ENCODE measurements at regions not wholly inside any gene's neighbourhood (a gene's known extent, or its start where the extent isn't known, plus 50 kb on each side); places are given as distances from the start of the nearest gene placed in this dataset.
"Not testable (repeated sequence)": the region's sequence is repeated elsewhere in the genome, so short reads cannot be mapped to it uniquely, and the experiment has no call there.

DNA sequence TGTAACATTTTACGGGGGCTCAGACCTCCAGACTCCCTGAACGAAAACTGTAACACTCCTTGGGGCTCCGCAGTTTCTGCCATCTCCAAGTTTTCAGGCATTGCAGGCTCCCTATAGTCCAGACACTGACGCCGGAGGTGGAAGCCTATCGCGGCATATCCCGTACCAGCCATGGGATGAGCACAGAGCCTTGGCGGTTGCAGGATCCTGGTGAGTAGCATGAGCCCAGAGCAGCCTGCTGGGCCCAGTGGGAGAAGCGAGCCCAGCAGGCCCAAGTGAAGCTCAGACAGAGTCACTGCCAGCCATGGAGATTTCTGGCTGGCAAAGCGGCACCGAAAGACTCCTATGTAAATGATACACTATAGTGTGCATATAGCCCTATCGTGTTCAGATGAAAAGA lies 446.8 kb downstream of the COL11A1 start:
- DNase-seq = no peak

DNA sequence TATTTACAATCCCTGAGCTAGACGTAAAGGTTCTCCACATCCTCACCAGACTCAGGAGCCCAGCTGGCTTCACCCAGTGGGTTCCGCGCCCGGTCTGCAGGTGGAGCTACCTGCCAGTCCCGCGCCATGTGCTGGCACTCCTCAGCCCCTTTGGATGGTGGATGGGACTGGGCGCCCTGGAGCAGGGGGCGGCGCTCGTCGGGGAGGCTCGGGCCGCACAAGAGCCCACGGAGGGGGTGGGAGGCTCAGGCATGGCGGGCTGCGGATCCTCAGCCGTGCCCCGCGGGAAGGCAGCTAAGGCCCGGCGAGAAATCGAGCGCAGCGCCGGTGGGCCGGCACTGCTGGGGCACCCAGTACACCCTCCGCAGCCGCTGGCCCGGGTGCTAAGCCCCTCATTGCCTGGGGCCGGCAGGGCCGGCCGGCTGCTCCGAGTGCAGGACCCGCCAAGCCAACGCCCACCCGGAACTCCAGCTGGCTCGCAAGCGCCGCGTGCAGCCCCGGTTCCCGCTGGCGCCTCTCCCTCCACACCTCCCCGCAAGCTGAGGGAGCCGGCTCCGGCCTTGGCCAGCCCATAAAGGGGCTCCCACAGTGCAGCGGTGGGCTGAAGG lies 448.3 kb downstream of the COL11A1 start:
- not testable (repeated sequence) for DNase-seq

DNA sequence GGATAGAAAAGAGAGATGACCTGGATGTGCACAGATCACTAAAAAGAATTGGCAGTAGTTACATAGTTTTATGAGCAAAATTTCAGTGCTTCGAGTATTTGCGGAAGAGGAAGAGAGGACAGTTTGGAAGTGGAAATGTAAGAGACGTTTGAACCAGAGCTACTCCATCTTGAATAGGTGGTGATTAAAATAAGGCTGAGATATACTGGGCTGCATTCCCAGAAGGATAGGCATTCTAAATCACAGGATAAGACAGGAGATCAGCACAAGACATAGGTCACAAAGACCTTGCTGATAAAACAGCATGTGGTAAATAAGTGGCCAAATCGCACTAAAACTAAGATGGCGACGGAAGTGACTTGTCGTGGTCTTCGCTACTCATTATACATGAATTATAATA lies 453.3 kb downstream of the COL11A1 start:
- DNase-seq = no peak

DNA sequence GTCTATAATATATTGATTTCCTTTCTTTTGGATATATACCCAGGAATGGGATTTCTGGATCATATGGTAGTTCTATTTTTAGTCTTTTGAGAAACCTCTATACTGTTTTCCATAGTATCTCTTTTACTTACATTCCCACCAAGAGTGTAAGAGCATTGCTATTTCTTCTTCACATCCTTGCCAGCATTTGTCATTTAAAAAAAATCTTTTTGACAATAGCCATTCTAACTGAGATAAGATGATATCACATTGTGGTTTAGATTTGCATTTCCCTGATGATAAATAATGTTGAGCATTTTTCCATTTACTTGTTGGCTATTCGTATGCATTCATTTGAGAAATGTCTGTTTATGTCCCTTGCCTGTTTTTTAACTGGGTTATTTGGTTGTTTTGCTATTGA lies 467.4 kb downstream of the COL11A1 start:
- DNase-seq = peak in 1 of 3 donors; percentile 7

DNA sequence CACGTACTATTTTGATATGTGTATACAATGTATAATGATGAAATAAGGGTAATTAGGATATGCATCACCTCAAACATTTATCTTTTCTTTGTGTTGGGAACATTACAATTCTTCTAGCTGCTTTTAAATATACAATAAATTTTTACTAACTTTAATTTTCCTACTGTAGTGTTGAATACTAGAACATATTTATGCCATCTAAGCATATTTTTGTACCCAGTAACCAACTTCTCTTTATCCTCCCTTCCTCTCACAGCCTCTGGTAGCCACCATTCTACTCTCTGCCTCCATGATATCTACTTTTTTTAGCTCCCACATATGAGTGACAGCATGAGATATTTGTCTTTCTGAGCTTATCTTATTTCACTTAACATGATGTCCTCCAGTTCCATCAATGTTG lies 468.0 kb downstream of the COL11A1 start:
- no peak for DNase-seq

DNA sequence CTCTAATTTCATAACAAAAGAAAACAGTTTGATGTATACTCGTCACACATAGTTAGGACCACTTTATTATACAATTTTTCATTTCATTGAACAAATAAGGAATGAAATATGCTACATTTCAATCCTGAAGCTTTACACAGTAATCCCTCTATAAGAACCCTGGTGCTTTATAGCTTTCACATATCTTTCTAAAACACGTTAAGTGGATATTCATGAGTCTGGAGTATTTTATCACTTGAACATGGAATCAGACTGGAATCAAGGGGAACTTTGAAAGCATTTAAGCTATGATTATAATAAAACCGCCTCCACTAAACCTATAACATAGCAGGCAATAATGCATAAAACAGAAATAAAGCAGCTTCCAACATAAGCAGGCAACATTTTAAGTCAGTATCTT lies 476.6 kb downstream of the COL11A1 start:
- DNase-seq = no peak

DNA sequence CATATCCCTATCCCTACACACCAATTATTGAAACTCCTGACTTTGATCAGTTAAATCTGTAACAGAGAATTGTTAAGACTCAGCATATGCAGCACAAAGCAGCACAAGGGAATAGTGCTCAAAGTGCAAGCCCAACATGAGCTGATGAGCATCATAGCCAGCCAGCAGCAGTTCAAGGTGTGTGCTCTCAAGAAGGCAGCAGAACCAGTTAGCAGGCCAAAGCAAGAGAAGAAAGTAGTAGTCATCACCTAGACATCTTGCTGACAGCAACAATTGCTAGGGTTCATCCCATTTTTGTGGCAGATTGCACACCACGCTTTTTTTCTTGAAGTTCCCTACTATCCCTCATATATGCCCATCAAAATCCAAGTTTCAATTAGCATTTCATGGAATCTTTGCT lies 478.3 kb downstream of the COL11A1 start:
- no peak for DNase-seq

DNA sequence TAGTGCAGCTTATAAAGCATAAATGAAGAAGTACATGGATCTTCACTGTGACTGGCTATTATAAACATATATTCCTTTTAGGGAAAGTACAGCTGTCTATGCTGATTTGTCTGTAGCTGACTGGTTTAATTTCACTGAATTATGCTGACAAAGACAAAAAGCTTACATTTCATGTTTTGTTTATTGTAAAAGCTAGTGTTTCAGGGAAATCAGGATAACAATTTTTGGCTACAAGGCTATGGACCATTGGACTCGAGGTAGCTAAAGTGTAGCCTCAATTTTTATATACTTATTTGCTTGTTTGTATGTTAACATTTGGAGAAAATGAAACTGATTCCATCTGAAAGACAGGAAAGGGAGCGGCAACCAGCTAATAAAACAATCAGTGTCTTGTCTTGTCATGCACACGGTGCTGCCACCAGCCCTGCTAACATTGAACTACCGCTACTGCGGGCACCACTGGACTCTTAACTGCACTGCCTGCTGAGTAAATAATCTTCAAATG lies 480.2 kb downstream of the COL11A1 start:
- no peak for DNase-seq

DNA sequence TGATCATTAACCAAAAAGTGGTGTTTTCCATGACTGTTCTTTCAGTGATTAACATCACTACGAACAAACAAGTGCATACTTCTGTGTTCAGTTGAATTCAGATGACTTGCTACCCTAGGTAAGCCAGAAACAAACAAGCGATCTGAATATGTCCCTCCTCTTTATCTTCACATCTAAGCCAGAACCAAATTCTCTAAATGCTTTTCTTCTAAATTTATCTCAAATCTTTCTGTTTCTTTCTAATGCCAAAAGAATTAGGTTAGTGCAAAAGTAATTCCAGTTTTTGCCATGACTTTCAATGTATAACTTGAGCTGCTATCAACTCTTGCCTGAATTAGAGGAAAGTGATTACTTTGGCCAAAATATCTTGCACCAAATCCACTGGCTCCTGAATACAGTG lies 481.2 kb downstream of the COL11A1 start:
- no peak for DNase-seq

DNA sequence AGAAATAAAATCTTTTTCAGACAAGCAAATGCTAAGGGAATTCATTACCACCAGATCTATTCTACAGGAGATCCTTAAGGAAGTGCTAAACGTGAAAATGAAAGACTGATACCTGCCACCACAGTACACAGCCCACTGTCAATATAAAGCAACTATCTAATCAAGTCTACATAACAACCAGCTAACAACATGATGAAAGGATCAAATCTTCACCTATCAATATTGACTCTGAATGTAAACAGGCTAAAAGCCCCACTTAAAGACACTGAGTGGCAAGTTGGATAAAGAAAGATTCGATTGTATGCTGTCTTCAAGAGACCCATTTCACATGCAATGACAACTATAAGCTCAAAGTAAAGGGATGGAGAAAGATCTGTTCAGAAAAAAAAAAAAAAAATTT lies 492.4 kb downstream of the COL11A1 start:
- no peak for DNase-seq

DNA sequence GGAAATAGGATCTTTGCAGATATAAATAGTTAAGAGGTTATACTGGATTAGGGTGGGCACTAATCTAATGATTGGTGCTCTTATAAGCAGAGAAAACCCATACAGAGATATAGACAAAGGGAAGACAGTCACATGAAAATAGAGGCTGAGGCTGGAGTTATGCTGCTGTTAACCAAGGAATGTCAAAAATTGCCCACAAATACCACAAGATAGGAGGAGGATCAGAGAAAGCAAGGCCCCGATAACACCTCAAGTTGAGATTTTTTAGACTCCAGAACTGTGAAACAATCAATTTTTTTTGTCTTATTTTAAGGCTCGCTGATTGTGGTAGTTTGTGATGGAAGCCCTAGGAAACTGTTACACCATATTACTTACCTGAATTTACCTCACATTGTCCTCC lies 513.2 kb downstream of the COL11A1 start:
- no peak for DNase-seq

DNA sequence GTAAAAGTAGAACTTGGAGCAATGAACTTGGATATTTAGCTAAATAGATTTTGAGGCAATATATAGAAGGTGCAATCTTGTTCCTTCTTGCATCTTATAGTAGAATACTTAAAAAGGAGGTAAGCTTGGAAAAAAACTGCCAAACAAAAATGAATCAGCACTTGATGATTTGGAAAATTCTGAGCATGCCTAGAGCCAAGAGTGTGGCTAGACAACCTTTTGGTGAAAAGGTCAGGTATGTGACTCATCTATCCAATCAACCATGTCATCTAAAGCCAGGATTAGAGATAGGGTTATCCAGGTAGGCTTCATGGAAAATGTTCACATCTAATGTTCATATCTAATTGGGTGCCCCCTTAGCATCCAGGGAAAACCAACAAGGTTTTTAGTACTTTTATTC lies 515.0 kb downstream of the COL11A1 start:
- no peak for DNase-seq

DNA sequence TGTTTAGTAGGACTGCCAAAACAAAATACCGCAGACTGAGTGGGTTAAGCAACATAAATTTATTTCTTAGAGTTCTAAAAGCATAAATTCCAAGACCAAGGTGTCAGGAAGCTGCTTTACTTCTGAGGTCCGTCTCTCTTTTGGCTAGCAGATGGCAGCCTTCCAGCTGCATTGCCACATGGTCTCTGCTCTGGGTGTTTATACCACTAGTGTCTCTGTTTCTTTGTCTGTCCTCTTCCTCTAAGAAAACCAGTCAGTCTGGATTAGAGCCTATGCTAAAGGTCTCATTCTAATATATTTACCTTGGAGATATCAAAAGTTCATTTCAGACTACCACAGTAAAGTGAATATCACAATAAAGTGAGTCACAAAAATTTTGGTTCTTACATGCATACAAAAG lies 519.8 kb downstream of the COL11A1 start:
- no peak for DNase-seq

DNA sequence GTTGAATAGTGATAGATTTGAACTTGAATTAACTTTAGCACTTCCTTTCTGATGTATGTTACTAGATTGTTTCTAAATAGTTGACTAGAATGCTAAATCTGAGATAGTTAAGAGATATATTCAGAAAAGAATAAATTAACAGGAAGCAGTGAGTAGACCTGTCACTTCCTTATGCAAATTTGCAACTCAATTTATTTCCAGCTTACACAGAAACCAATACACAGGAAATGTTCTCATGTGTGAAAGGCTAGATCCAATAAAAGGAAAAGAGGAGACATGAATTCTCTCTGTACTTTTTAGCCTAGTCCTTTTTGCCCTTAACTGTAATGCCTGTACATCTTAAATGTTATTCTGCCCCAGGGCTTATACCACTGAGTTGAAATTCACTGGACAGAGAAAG lies 522.3 kb downstream of the COL11A1 start:
- no peak for DNase-seq

DNA sequence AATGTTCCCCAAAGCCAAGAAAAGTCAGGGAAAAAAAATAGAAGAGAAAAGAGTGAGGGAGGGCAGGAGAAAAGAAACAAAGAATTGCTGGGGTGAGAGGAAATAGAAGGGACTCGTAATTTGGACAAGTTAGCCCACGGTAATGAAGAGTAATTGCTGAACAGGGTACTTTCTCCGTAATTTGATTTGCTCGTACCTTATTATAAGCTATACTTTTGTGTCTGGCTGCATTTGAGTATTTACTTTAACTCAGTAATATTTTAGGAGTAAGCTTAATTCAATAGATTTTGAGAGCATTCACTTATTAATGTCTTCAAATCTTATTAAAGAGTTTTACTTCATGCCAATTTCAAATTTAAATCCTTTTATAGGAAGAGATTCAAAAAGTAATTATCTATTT lies 527.5 kb downstream of the COL11A1 start:
- DNase-seq = no peak

DNA sequence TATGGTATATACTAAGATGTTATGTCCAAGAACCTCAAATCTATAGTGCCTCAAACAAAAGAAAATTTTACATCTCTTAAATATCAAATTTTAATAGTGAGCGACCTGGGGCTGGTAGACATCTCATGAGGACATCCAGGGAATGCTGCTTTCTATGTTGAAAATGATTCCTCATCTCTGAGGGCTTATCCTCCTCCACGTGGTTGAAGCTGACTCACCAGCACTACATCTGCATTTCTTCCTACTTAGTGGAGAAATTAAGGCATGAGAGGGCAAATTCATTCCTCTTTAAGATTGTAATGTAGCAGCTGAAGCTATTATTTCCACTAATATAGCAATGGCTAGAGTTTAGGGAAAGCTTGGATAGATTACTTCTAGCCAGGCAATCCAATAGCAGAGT lies 529.5 kb downstream of the COL11A1 start:
- DNase-seq = no peak

DNA sequence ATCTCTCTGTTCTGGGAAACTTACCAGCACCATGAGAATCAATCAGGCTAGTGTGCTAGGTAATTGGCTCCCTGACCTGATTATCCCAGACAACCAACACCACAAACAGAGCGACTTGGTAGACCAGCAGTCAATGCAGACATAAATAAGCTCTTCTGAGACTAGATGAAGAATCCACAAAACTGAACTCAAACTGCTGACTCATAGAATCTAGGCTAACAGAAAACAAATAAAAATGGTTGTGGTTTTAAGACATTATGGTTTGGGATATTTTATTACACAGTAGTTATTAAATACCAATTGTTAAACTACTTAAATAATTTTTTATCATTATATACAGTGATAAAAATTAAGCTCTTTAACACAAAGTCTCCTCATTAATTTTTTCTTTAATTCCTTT lies 535.7 kb downstream of the COL11A1 start:
- no peak for DNase-seq

DNA sequence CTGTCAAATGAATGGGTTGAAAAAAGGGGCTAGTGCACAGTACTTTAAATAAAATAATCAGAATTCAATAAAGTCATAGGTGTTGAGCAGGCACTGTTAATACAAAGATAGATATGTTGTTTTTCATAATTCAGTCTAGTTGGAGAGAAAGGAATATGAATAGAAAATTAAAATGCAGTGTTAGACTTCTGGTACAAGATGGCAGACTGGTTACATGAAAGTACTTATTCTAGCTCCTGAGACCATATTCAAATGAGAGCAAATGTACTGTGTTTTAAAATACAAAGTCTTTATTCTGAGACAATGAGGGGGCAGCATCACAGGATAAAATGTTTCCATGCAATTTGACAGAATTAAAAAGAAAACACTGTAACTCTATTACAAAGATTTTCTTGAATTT lies 542.1 kb downstream of the COL11A1 start:
- DNase-seq = no peak

DNA sequence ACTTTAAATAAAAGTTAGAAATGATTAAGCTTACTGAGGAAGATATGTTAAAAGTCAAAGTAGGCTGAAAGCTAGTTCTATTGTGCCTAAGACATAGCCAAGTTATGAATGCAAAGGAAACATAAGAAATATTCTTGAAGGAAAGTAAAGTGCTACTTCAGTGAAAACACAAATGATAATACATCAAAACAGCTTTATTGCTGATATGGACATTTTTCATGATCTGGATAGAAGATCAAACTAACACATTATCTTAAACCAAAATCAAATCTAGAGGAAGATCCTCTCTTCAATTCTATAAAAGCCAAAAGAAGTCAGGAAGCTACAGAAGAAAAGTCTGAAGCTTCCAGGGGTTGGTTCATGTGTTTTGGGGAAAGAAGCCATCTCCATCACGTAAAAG lies 545.9 kb downstream of the COL11A1 start:
- no peak for DNase-seq

DNA sequence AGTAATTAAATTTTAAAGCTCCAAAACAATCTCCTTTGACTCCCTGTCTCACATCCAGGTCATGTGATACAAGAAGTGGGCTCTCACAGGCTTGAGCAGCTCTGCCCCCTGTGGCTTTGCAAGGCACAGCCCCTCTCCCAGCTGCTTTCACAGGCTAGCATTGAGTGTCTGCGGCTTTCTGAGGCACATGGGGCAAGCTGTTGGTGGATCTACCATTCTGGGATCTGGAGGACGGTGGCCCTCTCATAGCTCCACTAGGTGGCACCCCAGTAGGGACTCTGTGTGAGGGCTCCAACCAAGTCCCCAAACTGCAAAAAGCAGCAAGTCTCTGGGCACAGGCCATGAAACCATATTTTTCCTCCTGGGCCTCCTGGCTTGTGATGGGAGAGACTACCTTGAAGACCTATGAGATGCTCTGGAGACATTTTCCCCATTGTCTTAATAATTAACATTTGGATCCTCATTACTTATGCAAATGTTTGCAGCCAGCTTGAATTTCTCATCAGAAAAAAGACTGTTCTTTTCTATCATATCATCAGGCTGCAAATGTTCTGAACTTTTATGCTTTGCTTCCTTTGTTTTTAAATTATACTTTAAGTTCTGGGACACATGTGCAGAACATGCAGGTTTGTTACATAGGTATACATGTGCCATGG lies 554.1 kb upstream of the OLFM3 start:
- DNase-seq = no peak

DNA sequence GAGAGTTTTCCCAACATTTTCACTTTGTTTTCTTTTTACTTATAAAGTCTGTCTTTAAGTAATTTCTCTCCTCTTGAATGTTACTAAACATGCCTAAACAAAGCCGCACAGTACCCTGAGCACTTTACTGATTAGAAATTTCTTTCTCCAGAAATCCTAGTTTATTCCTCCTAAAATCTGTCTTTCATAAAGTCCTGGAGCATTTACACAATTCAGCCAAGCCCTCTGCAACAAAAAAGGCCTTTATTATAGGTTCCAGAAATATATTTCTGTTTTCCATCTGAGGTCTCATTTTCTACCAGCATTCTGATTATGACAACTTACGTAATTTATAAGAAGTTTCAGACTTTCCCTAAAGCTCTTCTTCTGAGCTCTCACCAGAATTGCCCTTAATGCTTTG lies 549.5 kb upstream of the OLFM3 start:
- DNase-seq = peak in 1 of 3 donors; percentile 15

DNA sequence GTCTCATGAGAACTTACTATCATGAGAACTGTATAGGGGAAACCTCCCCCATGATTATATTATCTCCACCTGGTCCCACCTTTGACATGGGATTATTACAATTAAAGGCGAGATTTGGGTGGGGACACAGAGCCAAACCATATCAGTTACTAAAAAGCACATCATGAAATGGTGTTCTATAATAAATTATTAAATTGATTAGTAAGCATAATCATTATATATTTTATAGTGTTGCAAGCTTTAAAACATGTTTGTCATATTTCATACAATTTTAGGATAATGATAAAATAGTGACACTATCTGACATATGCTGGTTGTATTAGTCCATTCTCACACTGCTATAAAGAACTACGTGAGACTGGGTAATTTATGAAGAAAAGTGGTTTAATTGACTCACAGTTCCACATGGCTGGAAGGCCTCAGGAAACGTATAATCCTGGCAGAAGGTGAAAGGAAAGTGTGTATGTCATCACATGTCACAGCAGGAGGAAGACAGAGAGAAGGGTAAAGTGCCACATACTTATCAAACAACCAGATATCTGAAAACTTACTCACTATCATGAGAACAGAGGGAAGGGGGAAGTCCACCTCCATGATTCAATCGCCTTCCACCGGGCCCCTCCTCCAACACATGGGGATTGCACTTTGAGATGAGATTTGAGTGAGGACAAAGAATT lies 539.2 kb upstream of the OLFM3 start:
- no peak for DNase-seq

DNA sequence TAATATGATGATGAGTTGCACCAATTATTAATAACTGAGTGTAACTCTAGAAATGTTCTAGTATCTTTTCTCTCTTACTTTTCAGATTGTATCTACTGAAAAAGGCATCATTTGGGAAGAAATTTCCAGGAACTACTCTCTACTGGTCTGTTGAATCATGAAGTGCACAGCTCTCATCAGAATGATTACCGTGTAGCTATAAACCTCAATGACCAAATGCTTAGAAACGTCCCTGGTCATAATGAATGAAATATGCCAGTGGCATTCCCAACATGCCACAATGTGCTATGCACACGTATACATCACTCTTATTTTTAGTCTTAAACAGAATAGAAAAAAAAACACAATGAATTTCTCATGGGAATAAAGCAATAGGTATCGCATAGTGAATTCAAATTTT lies 534.3 kb upstream of the OLFM3 start:
- DNase-seq = no peak

DNA sequence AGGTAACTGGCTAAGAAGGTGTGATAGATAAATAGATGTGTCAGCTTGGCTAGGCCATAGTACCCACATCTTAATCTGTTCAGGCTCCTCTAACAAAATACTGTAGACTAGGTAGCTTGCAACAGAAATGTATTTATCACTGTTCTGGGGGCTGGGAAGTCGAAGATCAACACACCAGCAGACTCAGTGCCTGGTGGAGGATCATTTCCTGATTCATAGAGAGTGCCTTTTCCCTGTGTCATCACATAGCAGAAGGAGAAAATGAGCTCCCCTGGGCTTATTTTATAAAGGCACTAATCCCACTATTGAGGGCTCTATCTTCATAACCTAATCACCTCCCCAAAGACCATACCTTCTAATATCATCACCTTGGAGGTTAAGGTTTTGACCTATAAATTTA lies 532.7 kb upstream of the OLFM3 start:
- DNase-seq = no peak

Measured in muscle of back (tissue), 3 donors.